K562 (cell line): ENCODE measurements at regions not wholly inside any gene's neighbourhood (a gene's known extent, or its start where the extent isn't known, plus 50 kb on each side); places are given as distances from the start of the nearest gene placed in this dataset.

Experiments
- BMI1 ChIP-seq: fragments of 150-350 bp; IDR thresholded peaks from 2 replicates; pipeline ENCODE4 v1.6.1; 2014; ENCODE audit warnings: low read length
- ETV6 ChIP-seq, 3 experiments: fragments of 150-350 bp in 1 of 3; sonication (generic) in 1 of 3; formaldehyde crosslinking in 1 of 3; IDR thresholded peaks; 2 replicates each; pipeline versions ENCODE4 v1.6.1 to v1.8.0; 2014 to 2022; ENCODE audit warnings: borderline replicate concordance in 2 of 3, low read depth in 2 of 3, antibody characterized with exemption in 1 of 3, low read length in 1 of 3, mild to moderate bottlenecking in 1 of 3, missing genetic modification reagents in 1 of 3
- EZH2 ChIP-seq: IDR thresholded peaks from 2 replicates; pipeline ENCODE4 v1.6.1; 2012; ENCODE audit warnings: low read depth, mild to moderate bottlenecking, inconsistent platforms, low read length, borderline replicate concordance
- MAFF ChIP-seq: IDR thresholded peaks from 2 replicates; pipeline ENCODE4 v1.6.1; 2012; ENCODE audit warnings: low read length, improper control_type of control experiment
- MXI1 ChIP-seq: IDR thresholded peaks from 2 replicates; pipeline ENCODE4 v1.6.1; 2011; ENCODE audit warnings: low read depth, mild to moderate bottlenecking, improper control_type of control experiment, low read length
- POLR2AphosphoS5 ChIP-seq: IDR thresholded peaks from 2 replicates; pipeline ENCODE4 v1.6.1; 2011; ENCODE audit warnings: mild to moderate bottlenecking, low read depth, low read length, moderate library complexity; ENCODE audit not compliant: control insufficient read depth, insufficient read depth
- PYGO2 ChIP-seq: fragments of 450-650 bp; IDR thresholded peaks from 2 replicates; pipeline ENCODE4 v1.6.1; 2016; ENCODE audit warnings: mild to moderate bottlenecking, missing genetic modification characterization, moderate library complexity, missing compliant biosample characterization
- RCOR1 ChIP-seq, 2 experiments: IDR thresholded peaks; 2 replicates each; pipeline ENCODE4 v1.6.1; 2012; ENCODE audit warnings: low read depth in 2 of 2, low read length in 2 of 2, borderline replicate concordance in 1 of 2, improper control_type of control experiment in 1 of 2
- ZNF592 ChIP-seq: fragments of 450-650 bp; IDR thresholded peaks from 2 replicates; pipeline ENCODE4 v1.6.1; 2017; ENCODE audit warnings: antibody characterized with exemption, mild to moderate bottlenecking
- TF ChIP-seq, protein P1 (sequence below), 3 experiments: IDR thresholded peaks in 2 of 3; conservative IDR thresholded peaks in 1 of 3; 2 replicates each; pipeline ENCODE4 v1.5.1; 2011 to 2012; ENCODE audit warnings: low read length in 3 of 3, mild to moderate bottlenecking in 3 of 3, control low read depth in 2 of 3, improper control_type of control experiment in 1 of 3, inconsistent platforms in 1 of 3, low read depth in 1 of 3, mixed read lengths in 1 of 3, moderate library complexity in 1 of 3; ENCODE audit not compliant: insufficient read depth in 2 of 3

DNA sequence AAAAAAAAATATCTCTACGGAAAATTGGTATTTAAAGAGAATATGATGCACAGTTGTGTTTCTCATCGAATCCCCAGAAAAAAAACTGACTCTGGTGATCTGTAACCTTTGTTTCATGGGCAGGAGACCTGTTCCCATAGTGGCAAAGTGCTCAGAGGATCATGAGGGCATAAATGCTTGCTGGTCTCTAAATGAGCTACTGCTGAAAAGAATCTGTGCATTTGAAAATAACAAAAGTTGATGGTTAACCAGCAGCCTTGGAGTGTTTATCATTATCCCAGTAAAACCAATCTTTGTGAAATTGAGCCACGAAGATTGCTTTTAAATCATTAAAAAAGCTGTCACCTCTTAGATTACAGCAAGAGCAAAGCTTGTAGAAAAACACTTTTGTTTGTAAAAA is 775.4 kb downstream of the MTRR start:
- TF ChIP-seq BMI1 (no peak), ZNF592 (no peak), MXI1 (no peak), POLR2AphosphoS5 (no peak), PYGO2 (tag) (no peak), MAFF (no peak), ETV6 (IDR thresholded peaks at IDR 0.05; ENCODE audit: borderline replicate concordance in 1 of 2, low read depth in 2 of 2, low read length in 1 of 2) (no peak), ETV6 (CRISPR knock-in tag; IDR thresholded peaks at IDR 0.05; ENCODE audit: borderline replicate concordance) (no peak), RCOR1 (IDR thresholded peaks at IDR 0.05; ENCODE audit: borderline replicate concordance in 1 of 2, low read depth in 2 of 2, low read length in 2 of 2) (no peak), EZH2 (no peak)
- TF ChIP-seq, protein P1, sequence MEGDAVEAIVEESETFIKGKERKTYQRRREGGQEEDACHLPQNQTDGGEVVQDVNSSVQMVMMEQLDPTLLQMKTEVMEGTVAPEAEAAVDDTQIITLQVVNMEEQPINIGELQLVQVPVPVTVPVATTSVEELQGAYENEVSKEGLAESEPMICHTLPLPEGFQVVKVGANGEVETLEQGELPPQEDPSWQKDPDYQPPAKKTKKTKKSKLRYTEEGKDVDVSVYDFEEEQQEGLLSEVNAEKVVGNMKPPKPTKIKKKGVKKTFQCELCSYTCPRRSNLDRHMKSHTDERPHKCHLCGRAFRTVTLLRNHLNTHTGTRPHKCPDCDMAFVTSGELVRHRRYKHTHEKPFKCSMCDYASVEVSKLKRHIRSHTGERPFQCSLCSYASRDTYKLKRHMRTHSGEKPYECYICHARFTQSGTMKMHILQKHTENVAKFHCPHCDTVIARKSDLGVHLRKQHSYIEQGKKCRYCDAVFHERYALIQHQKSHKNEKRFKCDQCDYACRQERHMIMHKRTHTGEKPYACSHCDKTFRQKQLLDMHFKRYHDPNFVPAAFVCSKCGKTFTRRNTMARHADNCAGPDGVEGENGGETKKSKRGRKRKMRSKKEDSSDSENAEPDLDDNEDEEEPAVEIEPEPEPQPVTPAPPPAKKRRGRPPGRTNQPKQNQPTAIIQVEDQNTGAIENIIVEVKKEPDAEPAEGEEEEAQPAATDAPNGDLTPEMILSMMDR (IDR thresholded peaks at IDR 0.05 in 2 of 3, conservative IDR thresholded peaks at IDR 0.05 in 1 of 3; ENCODE audit: insufficient read depth in 2 of 3, low read depth in 1 of 3, low read length in 3 of 3), result no peak
